BE2C (cell line): ENCODE measurements at regions not wholly inside any gene's neighbourhood (a gene's known extent, or its start where the extent isn't known, plus 50 kb on each side); places are given as distances from the start of the nearest gene placed in this dataset.

ENCODE experiments used
- DNase-seq: peaks from one replicate; pipeline ENCODE4 v3.0.0-alpha.2; 2020
- H3K27me3 ChIP-seq: fragments of 250-450 bp; sonication (Bioruptor Pico); 2 replicates; pipeline ENCODE4 v1.5.1; 2020; ENCODE audit warnings: mild to moderate bottlenecking
- H3K36me3 ChIP-seq: fragments of 250-450 bp; sonication (Bioruptor Pico); 2 replicates; pipeline ENCODE4 v1.5.1; 2020; ENCODE audit warnings: mild to moderate bottlenecking
- H3K4me1 ChIP-seq: fragments of 250-450 bp; sonication (Bioruptor Pico); 2 replicates; pipeline ENCODE4 v1.5.1; 2020
- H3K4me3 ChIP-seq: 2 replicates; pipeline ENCODE4 v1.5.1; 2011; ENCODE audit warnings: low read depth, low read length
- H3K9me3 ChIP-seq: fragments of 250-450 bp; sonication (Bioruptor Pico); 2 replicates; pipeline ENCODE4 v1.5.1; 2020
- CTCF ChIP-seq: IDR thresholded peaks from 2 replicates; pipeline ENCODE4 v1.5.1; 2012; ENCODE audit warnings: mild to moderate bottlenecking, low read depth, low read length

- H3K4me3 ChIP-seq, result no peak overlapping the region
- no peak for DNase-seq
- H3K4me1 ChIP-seq, result no peaks in the 10 kb centered on the region
- TF ChIP-seq CTCF, result no peak
- no peaks in the 10 kb centered on the region for H3K9me3 ChIP-seq
- no peaks in the 10 kb centered on the region for H3K36me3 ChIP-seq
- no peaks in the 10 kb centered on the region for H3K27me3 ChIP-seq
These were observed 310.0 kb upstream of the TSHZ3 start for GRCh38 chr19:31658993-31659896.

GRCh38 chr19:31659897-31660210, 310.6 kb upstream of the TSHZ3 start:
- no peak for TF ChIP-seq CTCF
- Histone ChIP-seq H3K27me3 (no peaks in the 10 kb centered on the region), H3K9me3 (no peaks in the 10 kb centered on the region), H3K4me1 (no peaks in the 10 kb centered on the region), H3K4me3 (no peak overlapping the region), H3K36me3 (no peaks in the 10 kb centered on the region)
- no peak for DNase-seq

- DNase-seq, result no peak
- Histone ChIP-seq H3K36me3 (no peaks in the 10 kb centered on the region), H3K4me3 (no peak overlapping the region), H3K4me1 (no peaks in the 10 kb centered on the region), H3K27me3 (no peaks in the 10 kb centered on the region), H3K9me3 (no peaks in the 10 kb centered on the region)
- no peak for TF ChIP-seq CTCF
These were observed 314.9 kb upstream of the TSHZ3 start for GRCh38 chr19:31664096-31664495.

- Histone ChIP-seq H3K36me3 (no peaks in the 10 kb centered on the region), H3K27me3 (no peaks in the 10 kb centered on the region), H3K4me1 (no peaks in the 10 kb centered on the region), H3K4me3 (no peak overlapping the region), H3K9me3 (no peaks in the 10 kb centered on the region)
- TF ChIP-seq CTCF, result no peak
- no peak for DNase-seq
These were observed 315.8 kb upstream of the TSHZ3 start for GRCh38 chr19:31664997-31665396.

- Histone ChIP-seq H3K4me1 (no peaks in the 10 kb centered on the region), H3K4me3 (no peak overlapping the region), H3K27me3 (no peaks in the 10 kb centered on the region), H3K36me3 (no peaks in the 10 kb centered on the region), H3K9me3 (no peaks in the 10 kb centered on the region)
- no peak for TF ChIP-seq CTCF
- DNase-seq, result no peak
These were observed 316.9 kb upstream of the TSHZ3 start for GRCh38 chr19:31666126-31666525.

GRCh38 chr19:31667106-31667505, 317.9 kb upstream of the TSHZ3 start:
- Histone ChIP-seq H3K36me3 (no peaks in the 10 kb centered on the region), H3K4me1 (no peaks in the 10 kb centered on the region), H3K27me3 (no peaks in the 10 kb centered on the region), H3K4me3 (no peak overlapping the region), H3K9me3 (no peaks in the 10 kb centered on the region)
- DNase-seq, result no peak
- TF ChIP-seq CTCF, result no peak
